Right lobe of liver (tissue), 4 donors: ENCODE measurements at regions not wholly inside any gene's neighbourhood (a gene's known extent, or its start where the extent isn't known, plus 50 kb on each side); places are given as distances from the start of the nearest gene placed in this dataset.
"Not testable (repeated sequence)": the region's sequence is repeated elsewhere in the genome, so short reads cannot be mapped to it uniquely, and the experiment has no call there.

Experiments
- POLR2A ChIP-seq: fragments of 450-650 bp; IDR thresholded peaks from one replicate; pipeline ENCODE4 v1.6.1; 2017; ENCODE audit warnings: antibody characterized with exemption, mild to moderate bottlenecking
- TF ChIP-seq, protein P1 (sequence below), 4 donors: fragments of 200-600 bp in 3 of 4; fragments of 450-650 bp in 1 of 4; IDR thresholded peaks; one replicate each; pipeline versions ENCODE4 v1.5.1 to v1.8.0; 2016 to 2022; ENCODE audit warnings: antibody characterized with exemption in 4 of 4, mild to moderate bottlenecking in 2 of 4
- donor health status: DM: no; HTN: no; CAD: no.
- donor health status: DM: no; HTN: no; CAD: no.
- donor health status: DM: no; HTN: yes; CAD: no.

DNA sequence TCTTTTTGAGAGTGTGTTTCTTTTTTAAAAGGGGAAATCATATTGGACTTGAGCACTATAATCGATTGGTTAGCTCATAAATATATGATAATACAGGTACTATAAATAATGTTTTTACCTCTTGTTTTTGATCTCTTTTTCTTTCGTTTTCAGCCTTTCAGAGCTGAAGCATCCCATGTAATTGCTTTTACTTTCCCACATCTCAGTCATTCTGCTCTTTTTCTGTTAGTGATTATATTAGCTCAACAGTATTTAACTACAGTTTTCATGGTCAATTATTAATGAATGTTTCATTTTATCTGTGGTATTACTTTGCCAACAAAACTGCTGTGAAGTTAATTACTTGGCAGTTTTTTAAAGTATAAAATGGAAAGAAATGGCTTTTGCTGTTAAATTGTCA lies 811.1 kb downstream of the PRIM2 start:
- not testable (repeated sequence) for TF ChIP-seq POLR2A
- TF ChIP-seq, protein P1, sequence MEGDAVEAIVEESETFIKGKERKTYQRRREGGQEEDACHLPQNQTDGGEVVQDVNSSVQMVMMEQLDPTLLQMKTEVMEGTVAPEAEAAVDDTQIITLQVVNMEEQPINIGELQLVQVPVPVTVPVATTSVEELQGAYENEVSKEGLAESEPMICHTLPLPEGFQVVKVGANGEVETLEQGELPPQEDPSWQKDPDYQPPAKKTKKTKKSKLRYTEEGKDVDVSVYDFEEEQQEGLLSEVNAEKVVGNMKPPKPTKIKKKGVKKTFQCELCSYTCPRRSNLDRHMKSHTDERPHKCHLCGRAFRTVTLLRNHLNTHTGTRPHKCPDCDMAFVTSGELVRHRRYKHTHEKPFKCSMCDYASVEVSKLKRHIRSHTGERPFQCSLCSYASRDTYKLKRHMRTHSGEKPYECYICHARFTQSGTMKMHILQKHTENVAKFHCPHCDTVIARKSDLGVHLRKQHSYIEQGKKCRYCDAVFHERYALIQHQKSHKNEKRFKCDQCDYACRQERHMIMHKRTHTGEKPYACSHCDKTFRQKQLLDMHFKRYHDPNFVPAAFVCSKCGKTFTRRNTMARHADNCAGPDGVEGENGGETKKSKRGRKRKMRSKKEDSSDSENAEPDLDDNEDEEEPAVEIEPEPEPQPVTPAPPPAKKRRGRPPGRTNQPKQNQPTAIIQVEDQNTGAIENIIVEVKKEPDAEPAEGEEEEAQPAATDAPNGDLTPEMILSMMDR (IDR thresholded peaks at IDR 0.05), result not testable (repeated sequence)
